NCI-H526 (cell line): ENCODE measurements at regions not wholly inside any gene's neighbourhood (a gene's known extent, or its start where the extent isn't known, plus 50 kb on each side); places are given as distances from the start of the nearest gene placed in this dataset.

Source experiments
- DNase-seq, 2 experiments: peaks; one replicate each; lab custom pipeline; 2025; lab: John Stamatoyannopoulos, UW

- peak; percentile 59 to 60 for DNase-seq
These were observed 103.3 kb upstream of the BOD1 start for GRCh38 chr5:173719731-173720082.

- DNase-seq = peak; percentile 56 to 61
These were observed 104.0 kb upstream of the BOD1 start for GRCh38 chr5:173720286-173720952.

GRCh38 chr5:173720953-173721600, 104.6 kb upstream of the BOD1 start:
- no peak for DNase-seq

GRCh38 chr5:173721601-173722232, 105.3 kb upstream of the BOD1 start:
- DNase-seq = no peak

GRCh38 chr5:173726846-173727557, 110.6 kb upstream of the BOD1 start:
- no peak for DNase-seq

- DNase-seq = no peak
These were observed 111.7 kb upstream of the BOD1 start for GRCh38 chr5:173727839-173728778.

- DNase-seq = no peak
These were observed 112.8 kb upstream of the BOD1 start for GRCh38 chr5:173729079-173729765.

- DNase-seq = peak in 1 of 2 experiments; percentile 18
These were observed 114.3 kb upstream of the BOD1 start for GRCh38 chr5:173730632-173731298.

GRCh38 chr5:173733021-173733420, 116.6 kb upstream of the BOD1 start:
- DNase-seq = no peak

GRCh38 chr5:173733425-173733824, 117.0 kb upstream of the BOD1 start:
- peak in 1 of 2 experiments; percentile 4 for DNase-seq

- peak in 1 of 2 experiments; percentile 8 for DNase-seq
These were observed 117.5 kb upstream of the BOD1 start for GRCh38 chr5:173733831-173734501.

- no peak for DNase-seq
These were observed 118.3 kb upstream of the BOD1 start for GRCh38 chr5:173734716-173735115.

GRCh38 chr5:173735184-173735583, 118.7 kb upstream of the BOD1 start:
- no peak for DNase-seq

- DNase-seq = no peak
These were observed 119.2 kb upstream of the BOD1 start for GRCh38 chr5:173735691-173736090.

- DNase-seq = no peak
These were observed 119.9 kb upstream of the BOD1 start for GRCh38 chr5:173736374-173736773.

GRCh38 chr5:173736923-173737412, 120.5 kb upstream of the BOD1 start:
- no peak for DNase-seq

- no peak for DNase-seq
These were observed 123.3 kb upstream of the BOD1 start for GRCh38 chr5:173739741-173740140.

- no peak for DNase-seq
These were observed 124.0 kb upstream of the BOD1 start for GRCh38 chr5:173740400-173740799.

- no peak for DNase-seq
These were observed 124.6 kb upstream of the BOD1 start for GRCh38 chr5:173741087-173741486.
